Embryonic facial prominence (tissue), 1 donor: ENCODE measurements at regions not wholly inside any gene's neighbourhood (a gene's known extent, or its start where the extent isn't known, plus 50 kb on each side); places are given as distances from the start of the nearest gene placed in this dataset.
"Not testable (repeated sequence)": the region's sequence is repeated elsewhere in the genome, so short reads cannot be mapped to it uniquely, and the experiment has no call there.

ENCODE experiments used
- DNase-seq: peaks from one replicate; pipeline ENCODE4 v3.0.0-alpha.2; 2016; ENCODE audit errors: extremely low spot score

DNA sequence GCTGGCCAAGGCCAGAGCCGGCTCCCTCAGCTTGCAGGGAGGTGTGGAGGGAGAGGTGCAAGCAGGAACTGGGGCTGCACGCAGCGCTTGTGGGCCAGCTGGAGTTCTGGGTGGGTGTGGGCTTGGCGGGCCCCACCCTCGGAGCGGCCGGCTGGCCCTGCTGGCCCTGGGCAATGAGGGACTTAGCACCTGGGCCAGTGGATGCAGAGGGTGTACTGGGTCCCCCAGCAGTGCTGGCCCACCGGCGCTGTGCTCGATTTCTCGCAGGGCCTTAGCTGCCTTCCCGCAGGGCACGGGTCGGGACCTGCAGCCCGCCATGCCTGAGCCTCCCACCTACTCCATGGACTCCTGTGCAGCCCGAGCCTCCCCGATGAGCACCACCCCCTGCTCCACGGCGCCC is 115.6 kb upstream of the MARK1 start:
- DNase-seq: not testable (repeated sequence)

DNA sequence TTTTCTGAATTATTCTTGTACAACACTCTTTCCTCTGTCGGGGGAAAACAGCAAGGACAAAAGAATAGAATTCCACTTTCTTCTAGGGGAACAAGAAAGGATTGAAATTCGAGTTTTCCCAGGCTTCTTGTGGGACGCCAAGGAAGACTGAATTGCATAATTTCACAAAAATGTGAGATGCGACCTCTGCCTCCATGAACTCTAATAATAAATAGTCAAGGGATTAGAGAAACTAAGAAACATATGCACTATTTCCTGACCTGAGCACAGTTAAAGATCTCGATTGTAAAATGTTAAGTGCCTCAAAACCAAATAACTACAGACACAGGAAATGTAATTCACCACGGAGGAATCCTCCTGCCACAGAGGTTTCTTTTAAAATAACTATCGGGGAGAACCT is 117.3 kb upstream of the MARK1 start:
- no peak for DNase-seq

DNA sequence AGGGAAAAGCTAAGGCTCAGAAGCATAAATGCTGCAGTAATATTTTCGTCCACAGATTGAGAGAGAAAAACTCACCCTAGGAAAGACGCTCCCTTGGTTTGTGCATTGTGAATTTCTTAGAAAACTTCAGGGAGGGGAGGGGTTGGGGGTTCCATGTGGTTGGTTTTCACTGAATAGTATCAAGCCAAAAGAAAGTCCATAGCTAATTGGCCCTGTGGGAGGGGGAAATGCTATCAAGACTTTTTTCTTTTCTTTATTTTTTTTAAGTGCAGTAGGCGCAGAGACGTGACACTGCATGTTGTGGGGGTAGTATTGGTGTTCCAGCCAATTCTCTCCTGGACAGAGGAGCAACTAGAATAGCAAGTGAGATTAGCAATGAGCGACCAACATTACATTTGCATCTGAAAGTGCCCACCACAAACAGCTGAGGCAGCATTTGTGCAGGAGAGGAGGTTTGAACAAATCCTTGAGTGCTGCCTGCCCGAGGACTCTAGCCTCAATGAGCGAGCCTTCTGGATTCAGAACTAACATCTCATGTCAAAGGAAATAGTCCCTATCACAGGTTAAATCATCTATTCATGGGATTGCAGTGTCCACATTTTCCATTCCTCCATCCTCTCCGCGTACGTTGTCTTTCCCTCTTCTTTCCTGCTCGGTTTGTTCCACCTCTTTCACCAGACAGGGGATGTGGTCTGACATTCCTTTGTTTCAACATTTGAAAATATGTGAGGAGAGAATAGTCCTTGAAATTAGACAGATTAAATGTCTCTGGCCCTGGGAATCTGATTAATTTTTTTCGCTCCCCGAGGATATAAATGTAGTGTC is 118.0 kb upstream of the MARK1 start:
- DNase-seq: no peak

DNA sequence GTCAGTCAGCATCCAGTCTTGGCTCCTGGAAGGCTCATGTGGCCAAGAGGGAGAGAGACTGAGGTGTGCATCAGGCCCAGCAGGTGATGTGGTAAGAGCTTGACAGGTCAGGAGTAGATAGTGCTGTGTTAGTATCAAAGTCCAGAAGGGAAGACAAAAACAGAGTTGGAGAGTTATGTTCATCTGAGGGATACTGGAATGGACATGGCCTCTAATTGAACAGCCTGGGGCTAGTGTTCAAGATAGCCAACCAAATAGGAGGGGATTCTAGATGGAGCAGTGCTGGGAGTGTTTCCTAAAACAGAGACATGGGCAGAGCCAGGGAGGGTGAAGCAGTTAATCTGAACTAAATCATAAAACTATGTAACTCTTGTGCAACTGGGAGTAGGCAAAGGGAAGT is 120.7 kb upstream of the MARK1 start:
- no peak for DNase-seq

DNA sequence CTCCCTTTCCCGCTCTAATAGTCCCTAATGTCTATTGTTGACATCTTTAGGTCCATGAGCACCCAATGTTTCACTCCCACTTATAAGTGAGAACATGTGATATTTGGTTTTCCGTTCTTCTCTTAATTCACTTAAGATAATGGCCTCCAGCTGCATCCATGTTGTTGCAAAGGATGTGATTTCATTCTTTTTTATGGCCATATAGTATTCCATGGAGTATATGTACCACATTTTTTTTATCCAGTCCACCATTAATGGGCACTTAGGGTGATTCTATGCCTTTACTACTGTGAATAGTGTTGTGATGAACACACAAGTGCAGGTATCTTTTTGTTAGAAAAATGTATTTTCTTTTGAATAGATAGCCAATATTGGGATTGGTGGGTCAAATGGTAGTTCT is 126.0 kb upstream of the RAB3GAP2 start:
- DNase-seq: no peak

- DNase-seq: no peak
Observed at GRCh38 chr1:220391491-220391890, 119.2 kb upstream of the RAB3GAP2 start.

DNA sequence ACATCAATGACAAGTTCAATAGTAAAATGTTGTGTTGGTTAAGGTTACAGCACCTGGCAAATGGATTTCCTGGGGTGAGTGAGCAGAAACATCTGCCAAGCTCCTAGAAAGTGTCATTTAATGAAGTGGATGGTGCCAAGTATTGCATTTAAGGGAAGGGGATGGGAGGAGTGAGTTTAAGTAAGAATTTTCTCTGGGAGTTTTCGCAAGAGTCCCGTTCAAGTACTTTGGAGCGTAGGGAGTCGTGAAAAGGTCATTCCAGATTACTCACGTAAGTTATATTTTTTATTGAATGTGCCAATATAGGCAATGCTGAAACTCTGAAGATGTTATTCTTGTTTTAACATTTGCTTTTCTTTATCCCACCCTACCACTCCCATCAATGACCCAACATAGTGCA is 117.4 kb upstream of the RAB3GAP2 start:
- no peak for DNase-seq

- DNase-seq: no peak
Observed at GRCh38 chr1:220386494-220387195, 114.4 kb upstream of the RAB3GAP2 start.

DNA sequence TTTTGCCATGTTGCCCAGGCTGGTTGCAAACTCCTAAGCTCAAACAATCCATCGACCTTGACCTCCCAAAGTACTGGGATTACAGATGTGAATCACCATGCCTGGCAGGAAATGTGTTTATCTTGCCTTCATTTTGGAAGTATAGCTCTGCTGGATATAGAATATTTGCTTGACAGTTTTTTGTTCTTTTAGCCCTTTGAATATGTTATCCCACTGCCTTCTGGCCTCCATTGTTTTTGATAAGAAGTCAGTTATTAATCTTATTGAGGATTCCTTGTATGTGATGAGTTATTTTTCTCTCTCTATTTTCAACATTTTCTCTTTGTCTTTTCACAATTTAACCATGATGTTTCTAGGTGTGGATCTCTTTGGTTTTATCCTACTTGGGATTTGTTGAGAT is 112.9 kb upstream of the RAB3GAP2 start:
- DNase-seq: no peak

- no peak for DNase-seq
Observed at GRCh38 chr1:220382994-220383393, 110.7 kb upstream of the RAB3GAP2 start.

- DNase-seq: no peak
Observed at GRCh38 chr1:220380885-220381284, 108.6 kb upstream of the RAB3GAP2 start.

- no peak for DNase-seq
Observed at GRCh38 chr1:220378571-220379302, 106.5 kb upstream of the RAB3GAP2 start.

- no peak for DNase-seq
Observed at GRCh38 chr1:220375715-220376114, 103.5 kb upstream of the RAB3GAP2 start.

DNA sequence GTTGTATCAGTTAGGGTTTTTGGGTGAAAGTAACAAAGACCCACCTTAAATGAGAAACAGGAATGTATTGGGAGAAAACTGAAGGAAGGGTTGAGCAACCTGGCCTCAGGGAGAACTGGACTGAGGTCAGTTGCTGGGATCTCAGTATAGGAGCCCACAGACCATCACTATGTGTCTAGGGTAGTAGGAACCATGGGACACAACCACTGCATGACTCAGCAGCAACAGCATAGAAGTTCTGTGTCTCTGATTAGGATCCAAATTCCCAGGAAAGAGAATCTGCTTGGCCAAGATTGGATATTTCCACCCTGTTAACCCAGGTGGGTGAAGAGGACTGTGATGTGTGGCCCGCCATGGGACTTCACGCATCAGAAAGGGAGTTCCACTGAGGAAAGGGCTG is 102.2 kb upstream of the RAB3GAP2 start:
- DNase-seq: no peak

GRCh38 chr1:220372451-220372850 is 100.2 kb upstream of the RAB3GAP2 start:
- no peak for DNase-seq

GRCh38 chr1:220371324-220371723 is 99.1 kb upstream of the RAB3GAP2 start:
- DNase-seq: no peak

GRCh38 chr1:220370041-220370700 is 97.9 kb upstream of the RAB3GAP2 start:
- peak; percentile 27 for DNase-seq

DNA sequence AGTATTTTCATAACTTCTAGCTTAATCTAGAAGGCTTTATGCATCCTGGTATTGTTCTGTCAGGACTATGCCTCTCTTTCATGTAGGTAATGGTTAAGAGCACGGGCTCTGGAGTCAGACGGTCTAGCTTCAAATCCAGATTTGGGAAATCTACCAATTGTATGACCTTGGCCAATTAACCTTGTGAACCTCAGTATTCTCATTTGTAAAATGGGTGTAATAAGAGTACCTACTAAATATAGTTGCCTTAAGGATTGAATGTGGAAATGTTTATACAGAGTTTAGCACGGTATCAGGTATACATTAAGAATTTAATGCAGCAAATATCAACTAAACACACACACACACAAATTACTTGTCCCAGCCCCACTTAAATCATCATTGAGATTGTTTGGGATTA is 97.3 kb upstream of the RAB3GAP2 start:
- DNase-seq: no peak

- DNase-seq: no peak
Observed at GRCh38 chr1:220368352-220369265, 96.4 kb upstream of the RAB3GAP2 start.

GRCh38 chr1:220367833-220368232 is 95.6 kb upstream of the RAB3GAP2 start:
- DNase-seq: no peak

DNA sequence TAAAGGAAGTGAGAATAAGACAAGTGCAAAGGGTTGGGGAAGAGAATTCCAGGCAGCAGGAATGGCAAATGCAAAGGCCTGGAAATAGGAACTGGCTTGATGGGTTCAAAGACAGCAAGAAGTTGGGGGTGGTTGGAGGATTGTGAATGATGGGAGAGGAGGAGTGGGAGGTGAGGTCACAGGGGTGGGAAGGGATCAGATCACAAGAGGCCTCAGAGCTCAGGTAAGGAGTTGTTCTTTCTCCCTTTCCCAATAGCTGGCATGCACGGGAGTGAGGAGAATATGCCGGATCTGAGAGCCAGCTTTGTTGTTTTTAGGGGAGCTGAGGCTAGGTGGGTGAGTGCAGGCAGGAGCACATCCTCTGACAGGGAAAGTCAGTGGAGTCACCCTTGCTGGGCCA is 94.0 kb upstream of the RAB3GAP2 start:
- DNase-seq: no peak
